ENCODE measurements at regions not wholly inside any gene's neighbourhood (a gene's known extent, or its start where the extent isn't known, plus 50 kb on each side); places are given as distances from the start of the nearest gene placed in this dataset.

DNA sequence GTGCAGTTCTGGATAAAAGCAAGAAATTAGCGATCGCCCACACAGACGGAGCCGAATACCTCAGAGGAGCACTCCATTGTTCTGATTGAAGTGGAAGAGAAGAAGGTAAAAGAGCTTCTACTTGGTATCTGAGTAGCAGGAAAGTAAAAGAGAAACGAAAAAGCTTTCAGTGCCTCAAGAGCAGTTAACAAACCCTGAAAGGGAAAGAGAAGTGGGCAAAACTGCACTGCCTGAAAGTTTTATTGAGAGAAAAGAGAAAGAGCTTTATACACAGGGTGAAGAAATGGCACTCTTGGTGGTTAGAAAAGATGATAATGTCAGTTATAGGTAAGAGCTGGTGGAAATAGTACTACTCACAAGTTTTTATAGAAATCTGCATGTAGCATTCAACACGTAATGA is 192.8 kb downstream of the CDCA7 start:
- H3K36me3 ChIP-seq (ENCODE audit: insufficient read depth, low read length) = no peaks in the 10 kb centered on the region
- no peak overlapping the region for H3K9ac ChIP-seq (ENCODE audit: insufficient read length)
- H3K9me3 ChIP-seq (ENCODE audit: low read depth, low read length) = no peaks in the 10 kb centered on the region
- no peak overlapping the region for H3K27ac ChIP-seq
- no peak for DNase-seq (ENCODE audit: low read depth, low spot score)
- no peak overlapping the region for H3K4me3 ChIP-seq
- no peak for TF ChIP-seq FOXP2 (optimal IDR thresholded peaks at IDR 0.05; ENCODE audit: control extremely low read depth, extremely low read length, insufficient read depth)
- TF ChIP-seq POLR2AphosphoS5 (IDR thresholded peaks at IDR 0.05; ENCODE audit: borderline replicate concordance, low read depth, low read length) = no peak
- TF ChIP-seq EZH2 (IDR thresholded peaks at IDR 0.05) = no peak

DNA sequence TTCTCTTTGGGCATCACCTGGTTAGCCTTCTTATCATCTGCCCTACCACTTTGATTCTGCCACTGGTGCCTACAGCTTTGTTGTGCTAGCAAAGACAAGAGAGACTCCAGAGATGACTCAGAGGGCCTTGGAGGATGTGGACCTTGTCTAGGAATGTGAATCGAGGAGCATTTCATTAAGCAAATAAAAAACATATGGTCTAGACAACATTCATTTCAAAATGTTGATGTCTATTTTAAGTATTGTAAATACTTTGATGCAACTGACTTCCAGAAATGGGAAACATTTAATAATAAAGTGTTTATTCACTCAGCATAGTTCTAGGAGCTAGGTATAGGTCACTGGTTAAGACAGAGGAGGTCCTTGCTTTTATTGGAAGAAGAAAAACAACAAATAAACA is 195.5 kb downstream of the CDCA7 start:
- Histone ChIP-seq H3K36me3 (ENCODE audit: insufficient read depth, low read length) (no peaks in the 10 kb centered on the region), H3K9me3 (ENCODE audit: low read depth, low read length) (no peaks in the 10 kb centered on the region), H3K27ac (no peak overlapping the region), H3K9ac (ENCODE audit: insufficient read length) (no peak overlapping the region), H3K4me3 (no peak overlapping the region)
- no peak for TF ChIP-seq POLR2AphosphoS5 (IDR thresholded peaks at IDR 0.05; ENCODE audit: borderline replicate concordance, low read depth, low read length)
- TF ChIP-seq FOXP2 (optimal IDR thresholded peaks at IDR 0.05; ENCODE audit: control extremely low read depth, extremely low read length, insufficient read depth) = no peak
- TF ChIP-seq EZH2 (IDR thresholded peaks at IDR 0.05) = no peak
- no peak for DNase-seq (ENCODE audit: low read depth, low spot score)

DNA sequence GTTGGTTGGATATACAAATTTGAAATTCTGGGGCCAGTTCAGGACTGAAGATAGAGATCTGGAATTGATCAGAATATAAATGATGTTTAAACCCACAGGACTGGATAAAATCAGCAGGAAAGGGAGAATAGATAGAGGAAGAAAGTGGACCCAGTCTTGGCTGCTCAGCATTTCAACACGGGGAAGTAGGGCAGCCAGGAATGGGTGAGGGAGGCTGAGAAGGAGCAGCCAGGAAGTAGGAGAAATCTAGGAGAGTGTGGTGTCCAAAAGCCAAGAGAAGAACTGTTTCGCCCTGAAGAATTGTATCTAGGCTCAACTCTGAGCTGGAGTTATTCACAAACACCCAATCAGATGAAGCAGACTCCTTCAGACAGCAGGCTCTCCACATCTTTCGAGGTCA is 197.9 kb downstream of the CDCA7 start:
- Histone ChIP-seq H3K9me3 (ENCODE audit: low read depth, low read length) (no peaks in the 10 kb centered on the region), H3K4me3 (no peak overlapping the region), H3K9ac (ENCODE audit: insufficient read length) (no peak overlapping the region), H3K36me3 (ENCODE audit: insufficient read depth, low read length) (no peaks in the 10 kb centered on the region), H3K27ac (no peak overlapping the region)
- DNase-seq (ENCODE audit: low read depth, low spot score) = no peak
- TF ChIP-seq EZH2 (IDR thresholded peaks at IDR 0.05) (no peak), FOXP2 (optimal IDR thresholded peaks at IDR 0.05; ENCODE audit: control extremely low read depth, extremely low read length, insufficient read depth) (no peak), POLR2AphosphoS5 (IDR thresholded peaks at IDR 0.05; ENCODE audit: borderline replicate concordance, low read depth, low read length) (no peak)

DNA sequence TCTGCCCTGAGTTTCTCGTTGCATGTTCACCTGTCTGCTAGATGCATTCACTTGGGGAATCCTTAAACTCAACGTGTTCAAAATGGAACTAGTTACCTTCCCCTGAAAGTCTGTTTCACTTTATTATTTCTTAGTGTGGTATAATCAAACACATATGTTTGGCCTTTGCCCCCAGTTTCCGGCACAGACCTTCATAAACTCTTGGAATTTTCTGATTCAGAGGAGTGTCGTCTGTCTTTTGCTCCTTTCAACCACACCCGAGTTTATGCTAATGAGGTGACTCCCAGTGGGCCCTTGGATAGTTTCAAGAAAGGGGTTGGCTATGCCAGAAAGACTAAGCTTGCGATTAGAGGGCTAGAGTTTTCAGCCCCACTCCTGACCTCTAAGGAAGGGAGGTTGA is 198.9 kb downstream of the CDCA7 start:
- Histone ChIP-seq H3K9me3 (ENCODE audit: low read depth, low read length) (no peaks in the 10 kb centered on the region), H3K9ac (ENCODE audit: insufficient read length) (no peak overlapping the region), H3K4me3 (peak overlapping the region; percentile 43), H3K36me3 (ENCODE audit: insufficient read depth, low read length) (no peaks in the 10 kb centered on the region), H3K27ac (peak overlapping the region; percentile 22; the same call in 1 of the 2 replicates)
- no peak for DNase-seq (ENCODE audit: low read depth, low spot score)
- TF ChIP-seq POLR2AphosphoS5 (IDR thresholded peaks at IDR 0.05; ENCODE audit: borderline replicate concordance, low read depth, low read length) (no peak), FOXP2 (optimal IDR thresholded peaks at IDR 0.05; ENCODE audit: control extremely low read depth, extremely low read length, insufficient read depth) (no peak), EZH2 (IDR thresholded peaks at IDR 0.05) (no peak)

DNA sequence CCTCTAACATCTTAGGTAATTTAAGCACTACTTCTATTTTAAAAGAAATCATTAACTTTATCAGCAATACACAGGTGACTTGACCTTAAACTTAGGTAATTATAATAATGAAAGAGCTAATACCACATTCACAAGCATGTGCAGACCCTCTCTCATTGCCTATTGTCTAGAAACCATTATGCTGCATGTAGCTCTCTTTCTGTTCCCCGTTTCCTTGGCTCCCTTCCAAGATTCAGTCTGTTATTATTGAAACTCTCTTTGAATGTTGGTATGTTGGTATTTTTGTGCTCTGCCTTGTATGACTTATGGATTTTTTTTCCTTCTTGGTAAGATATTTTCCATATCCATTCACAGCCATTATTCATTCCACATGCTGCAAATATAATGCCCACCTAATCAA is 201.2 kb downstream of the CDCA7 start:
- Histone ChIP-seq H3K27ac (no peak overlapping the region), H3K4me3 (peak overlapping the region; percentile 40; the same call in 1 of the 2 replicates), H3K9ac (ENCODE audit: insufficient read length) (no peak overlapping the region), H3K9me3 (ENCODE audit: low read depth, low read length) (no peaks in the 10 kb centered on the region), H3K36me3 (ENCODE audit: insufficient read depth, low read length) (no peaks in the 10 kb centered on the region)
- no peak for DNase-seq (ENCODE audit: low read depth, low spot score)
- TF ChIP-seq POLR2AphosphoS5 (IDR thresholded peaks at IDR 0.05; ENCODE audit: borderline replicate concordance, low read depth, low read length) (no peak), EZH2 (IDR thresholded peaks at IDR 0.05) (no peak), FOXP2 (optimal IDR thresholded peaks at IDR 0.05; ENCODE audit: control extremely low read depth, extremely low read length, insufficient read depth) (no peak)

DNA sequence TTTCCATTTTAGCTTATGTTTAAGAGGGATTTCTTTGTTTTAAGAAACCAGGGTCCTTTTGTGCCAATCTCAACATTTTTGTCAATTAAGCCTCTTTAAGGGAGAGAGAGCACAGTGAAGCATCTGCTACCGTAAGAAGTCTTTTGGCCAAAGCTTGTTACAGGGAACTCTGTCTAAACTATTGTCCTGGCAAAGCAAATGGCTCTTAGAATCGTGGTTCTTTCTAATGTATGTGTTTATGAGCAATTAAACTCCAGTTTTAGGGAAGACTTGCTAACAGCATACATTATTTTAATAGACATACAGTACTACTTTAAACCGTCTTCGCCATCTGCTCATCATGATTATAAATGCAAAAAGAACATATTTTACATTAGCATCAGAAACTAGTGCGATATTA is 202.1 kb downstream of the CDCA7 start:
- no peaks in the 10 kb centered on the region for H3K36me3 ChIP-seq (ENCODE audit: insufficient read depth, low read length)
- no peak for DNase-seq (ENCODE audit: low read depth, low spot score)
- TF ChIP-seq POLR2AphosphoS5 (IDR thresholded peaks at IDR 0.05; ENCODE audit: borderline replicate concordance, low read depth, low read length) (no peak), EZH2 (IDR thresholded peaks at IDR 0.05) (no peak), FOXP2 (optimal IDR thresholded peaks at IDR 0.05; ENCODE audit: control extremely low read depth, extremely low read length, insufficient read depth) (no peak)
- H3K27ac ChIP-seq = no peak overlapping the region
- no peaks in the 10 kb centered on the region for H3K9me3 ChIP-seq (ENCODE audit: low read depth, low read length)
- H3K4me3 ChIP-seq = no peak overlapping the region
- H3K9ac ChIP-seq (ENCODE audit: insufficient read length) = no peak overlapping the region

DNA sequence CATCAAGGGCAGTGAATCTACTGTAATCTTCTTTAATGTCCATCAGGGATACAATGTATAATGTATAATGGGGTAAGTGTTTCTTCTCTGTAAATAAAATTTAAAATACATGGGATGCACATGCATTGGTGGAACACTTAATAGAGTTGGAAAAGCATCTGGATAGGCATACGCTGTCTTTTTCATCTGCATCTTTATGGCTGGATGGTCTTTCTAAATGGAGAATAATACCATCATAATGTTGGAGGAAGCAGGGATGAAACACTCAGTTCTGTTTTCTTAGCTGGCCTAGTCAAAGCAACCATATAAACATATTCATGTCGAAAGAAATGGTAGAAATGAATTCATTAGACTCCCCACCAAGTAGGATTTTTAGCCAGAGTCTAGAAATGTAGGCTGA is 202.8 kb downstream of the CDCA7 start:
- no peaks in the 10 kb centered on the region for H3K36me3 ChIP-seq (ENCODE audit: insufficient read depth, low read length)
- TF ChIP-seq EZH2 (IDR thresholded peaks at IDR 0.05) (no peak), FOXP2 (optimal IDR thresholded peaks at IDR 0.05; ENCODE audit: control extremely low read depth, extremely low read length, insufficient read depth) (no peak), POLR2AphosphoS5 (IDR thresholded peaks at IDR 0.05; ENCODE audit: borderline replicate concordance, low read depth, low read length) (no peak)
- no peak overlapping the region for H3K4me3 ChIP-seq
- no peak for DNase-seq (ENCODE audit: low read depth, low spot score)
- H3K27ac ChIP-seq = no peak overlapping the region
- H3K9me3 ChIP-seq (ENCODE audit: low read depth, low read length) = no peaks in the 10 kb centered on the region
- no peak overlapping the region for H3K9ac ChIP-seq (ENCODE audit: insufficient read length)

DNA sequence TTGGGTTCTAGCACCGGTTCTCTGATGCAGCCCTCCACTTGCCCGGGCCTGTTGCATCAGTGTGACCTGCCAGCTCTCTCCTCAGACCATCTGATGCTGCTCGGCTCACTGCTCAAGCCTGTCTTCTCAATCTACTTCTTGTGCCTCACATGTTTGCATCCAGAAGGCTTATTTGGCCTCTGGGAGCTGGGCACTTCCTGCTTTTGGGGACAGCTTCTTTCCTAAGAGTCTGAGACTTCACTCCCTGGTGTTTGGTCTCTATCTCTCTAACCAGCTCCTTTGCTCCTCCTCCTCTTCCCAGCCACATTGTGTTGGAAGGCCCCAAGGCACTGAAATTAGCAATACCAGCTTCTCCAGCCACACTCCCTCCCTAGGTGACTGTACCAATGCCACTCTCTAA is 212.8 kb downstream of the CDCA7 start:
- Histone ChIP-seq H3K9ac (ENCODE audit: insufficient read length) (no peak overlapping the region), H3K4me3 (no peak overlapping the region), H3K27ac (no peak overlapping the region), H3K9me3 (ENCODE audit: low read depth, low read length) (no peaks in the 10 kb centered on the region), H3K36me3 (ENCODE audit: insufficient read depth, low read length) (no peaks in the 10 kb centered on the region)
- TF ChIP-seq FOXP2 (optimal IDR thresholded peaks at IDR 0.05; ENCODE audit: control extremely low read depth, extremely low read length, insufficient read depth) (no peak), POLR2AphosphoS5 (IDR thresholded peaks at IDR 0.05; ENCODE audit: borderline replicate concordance, low read depth, low read length) (no peak), EZH2 (IDR thresholded peaks at IDR 0.05) (no peak)
- no peak for DNase-seq (ENCODE audit: low read depth, low spot score)

DNA sequence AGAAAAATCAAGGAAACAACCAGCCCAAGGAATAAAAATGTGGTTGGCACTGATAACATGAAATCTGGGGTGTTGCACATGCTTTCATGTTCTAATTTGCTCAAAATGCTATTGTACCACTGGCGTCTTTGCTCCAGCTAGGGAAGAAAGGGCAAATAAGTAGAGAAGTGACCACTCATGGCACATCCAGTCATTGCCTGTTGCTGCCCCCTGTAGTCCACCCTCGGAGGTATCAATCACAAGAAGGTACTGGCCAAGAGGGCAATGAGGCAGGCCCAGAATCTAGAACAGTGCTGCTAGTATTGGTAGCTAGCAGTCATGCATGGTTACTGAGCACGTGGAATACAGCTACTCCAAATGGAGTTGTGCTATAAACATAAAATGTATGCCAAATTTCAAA is 213.4 kb downstream of the CDCA7 start:
- Histone ChIP-seq H3K9me3 (ENCODE audit: low read depth, low read length) (no peaks in the 10 kb centered on the region), H3K36me3 (ENCODE audit: insufficient read depth, low read length) (no peaks in the 10 kb centered on the region), H3K4me3 (no peak overlapping the region), H3K27ac (no peak overlapping the region), H3K9ac (ENCODE audit: insufficient read length) (no peak overlapping the region)
- TF ChIP-seq POLR2AphosphoS5 (IDR thresholded peaks at IDR 0.05; ENCODE audit: borderline replicate concordance, low read depth, low read length) (no peak), EZH2 (IDR thresholded peaks at IDR 0.05) (no peak), FOXP2 (optimal IDR thresholded peaks at IDR 0.05; ENCODE audit: control extremely low read depth, extremely low read length, insufficient read depth) (no peak)
- DNase-seq (ENCODE audit: low read depth, low spot score) = no peak
